ENCODE measurements at regions not wholly inside any gene's neighbourhood (a gene's known extent, or its start where the extent isn't known, plus 50 kb on each side); places are given as distances from the start of the nearest gene placed in this dataset.
"Not testable (repeated sequence)": the region's sequence is repeated elsewhere in the genome, so short reads cannot be mapped to it uniquely, and the experiment has no call there.

- no peak for DNase-seq
Observed at GRCh38 chr1:199862047-199862446, 165.5 kb upstream of the NR5A2 start.

GRCh38 chr1:199866210-199866617, 161.3 kb upstream of the NR5A2 start:
- DNase-seq, result no peak

GRCh38 chr1:199867601-199868000, 159.9 kb upstream of the NR5A2 start:
- DNase-seq, result peak; percentile 33

DNA sequence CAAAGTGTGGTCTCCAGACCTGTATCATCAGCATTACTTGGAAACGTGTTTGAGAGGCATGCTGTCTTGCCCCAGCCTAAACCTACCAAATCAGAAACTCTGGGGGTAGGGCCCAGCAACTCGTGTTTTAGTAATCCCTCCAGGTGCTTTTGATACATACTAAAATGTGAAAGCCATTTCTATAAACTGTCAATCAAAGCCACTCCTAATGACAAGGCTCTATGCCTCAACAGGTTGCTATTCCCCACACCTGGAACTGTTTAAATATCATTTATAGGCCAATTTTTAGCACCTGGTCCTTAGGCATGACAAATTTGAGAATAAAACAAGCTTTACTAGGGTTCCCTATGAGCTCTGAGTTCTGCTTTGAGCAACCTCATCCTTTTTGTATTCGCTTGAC, 158.7 kb upstream of the NR5A2 start:
- no peak for DNase-seq

- no peak for DNase-seq
Observed at GRCh38 chr1:199875337-199875736, 152.2 kb upstream of the NR5A2 start.

- no peak for DNase-seq
Observed at GRCh38 chr1:199875856-199876255, 151.7 kb upstream of the NR5A2 start.

DNA sequence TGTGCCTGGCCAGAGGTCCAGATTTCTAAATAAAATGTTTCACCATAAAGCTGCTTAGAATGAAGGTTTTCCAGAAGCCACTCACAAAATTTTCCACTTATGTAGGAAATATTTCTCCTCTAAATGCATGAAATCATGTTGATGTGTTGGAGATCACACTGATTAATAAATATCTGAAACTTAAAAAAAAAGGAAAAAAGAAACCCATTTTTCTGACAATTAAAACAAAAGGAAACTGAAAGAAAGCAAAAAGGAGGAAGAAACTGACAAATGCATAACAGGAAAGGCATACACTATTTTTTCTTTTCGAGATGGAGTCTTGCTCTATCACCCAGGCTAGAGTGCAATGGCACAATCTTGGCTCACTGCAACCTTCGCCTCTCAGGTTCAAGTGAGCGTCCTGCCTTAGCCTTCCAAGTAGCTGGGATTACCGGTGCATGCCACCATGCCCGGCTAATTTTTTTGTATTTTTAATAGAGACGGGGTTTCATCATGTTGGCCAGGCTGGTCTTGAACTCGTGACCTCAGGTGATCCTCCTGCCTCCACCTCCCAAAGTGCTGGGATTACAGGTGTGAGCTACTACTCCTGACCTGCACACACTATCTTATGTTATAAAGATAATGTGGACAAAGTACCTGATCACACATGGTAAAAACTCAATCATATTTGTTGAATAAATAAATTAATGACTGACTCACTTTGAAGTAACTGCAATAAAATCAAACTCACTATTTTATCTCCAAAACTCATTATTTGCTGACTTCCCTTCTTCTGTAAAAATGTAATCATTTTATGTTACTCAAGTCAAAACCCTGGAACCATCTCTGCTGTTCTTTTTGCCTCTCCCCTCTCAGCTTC, 149.8 kb upstream of the NR5A2 start:
- no peak for DNase-seq

GRCh38 chr1:199878823-199879222, 148.7 kb upstream of the NR5A2 start:
- no peak for DNase-seq

DNA sequence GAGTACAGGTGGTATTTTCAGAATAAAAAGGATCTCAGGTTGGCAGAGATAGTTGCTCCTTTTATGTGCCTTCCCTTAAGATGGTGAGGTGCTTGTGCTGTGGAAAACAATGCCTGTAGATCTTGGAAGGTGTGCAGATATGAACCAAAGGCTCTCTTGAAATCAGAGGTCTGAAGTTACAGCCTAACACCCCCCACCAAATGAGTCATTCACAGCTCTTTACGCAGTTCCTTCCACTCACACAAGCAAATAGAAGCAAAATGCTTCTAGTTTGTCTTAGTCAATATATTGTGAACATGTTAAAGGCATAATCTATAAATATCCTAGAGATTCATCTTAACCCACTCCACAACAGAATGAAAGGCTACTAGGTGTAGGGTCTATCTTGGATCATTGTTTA, 128.9 kb upstream of the NR5A2 start:
- DNase-seq, result peak; percentile 8

DNA sequence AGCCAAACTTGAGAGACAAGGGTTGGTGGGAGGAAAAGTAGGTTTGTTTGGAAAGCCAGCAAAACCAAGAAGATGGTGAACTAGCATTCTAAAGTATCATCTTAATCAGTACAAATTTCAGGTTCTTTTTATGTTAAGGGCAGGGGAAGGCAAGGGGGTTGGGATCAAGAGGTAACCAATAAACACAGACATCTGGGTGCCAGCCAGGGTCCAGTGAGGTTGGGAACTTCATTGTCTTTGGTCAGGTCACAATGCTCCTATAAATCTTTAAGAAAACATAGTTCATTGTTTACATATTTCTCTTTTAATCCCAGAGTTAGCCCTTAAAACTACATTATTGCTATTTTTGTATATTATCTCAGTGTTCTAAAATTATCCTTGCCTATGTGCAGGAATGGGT, 126.2 kb upstream of the NR5A2 start:
- DNase-seq, result no peak

- DNase-seq, result no peak
Observed at GRCh38 chr1:199907361-199907760, 120.1 kb upstream of the NR5A2 start.

DNA sequence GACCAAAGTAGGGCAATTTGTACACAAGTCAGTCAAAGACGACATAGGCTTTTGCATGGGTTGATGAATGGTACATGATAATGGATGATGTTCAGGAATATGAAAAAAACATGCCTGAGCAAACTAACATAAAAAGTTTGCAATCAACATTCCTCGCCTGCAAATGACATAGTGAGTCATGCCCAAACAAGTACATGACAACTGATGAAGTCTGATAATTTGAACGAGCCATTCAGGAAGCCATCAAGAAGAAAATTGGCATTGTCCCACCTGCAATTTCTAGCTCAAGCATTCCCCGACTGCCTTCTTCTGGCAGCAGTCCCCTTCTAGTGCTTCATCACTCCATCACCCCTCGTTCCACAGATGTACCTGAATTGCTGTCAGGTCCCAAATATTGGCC, 118.4 kb upstream of the NR5A2 start:
- no peak for DNase-seq

- DNase-seq, result no peak
Observed at GRCh38 chr1:199913318-199913717, 114.2 kb upstream of the NR5A2 start.

DNA sequence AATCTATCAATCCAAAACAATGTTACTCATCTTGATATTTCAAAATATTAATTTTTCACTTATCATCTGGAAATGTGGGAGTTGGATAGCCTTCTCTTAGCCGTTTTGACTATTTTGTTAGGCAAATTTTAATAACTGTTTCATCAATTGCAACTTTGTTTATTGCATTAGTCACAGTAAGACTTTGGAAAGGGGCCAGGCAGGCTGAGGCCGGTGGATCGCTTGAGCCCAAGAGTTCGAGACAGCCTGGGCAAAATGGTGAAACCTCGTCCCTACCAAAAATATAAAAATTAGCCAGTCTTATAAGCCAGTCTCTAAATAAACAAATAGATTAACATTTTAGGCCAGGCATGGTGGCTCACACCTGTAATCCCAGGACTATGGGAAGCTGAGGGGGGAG, 113.0 kb upstream of the NR5A2 start:
- DNase-seq, result no peak

- DNase-seq, result no peak
Observed at GRCh38 chr1:199918196-199918769, 109.2 kb upstream of the NR5A2 start.

DNA sequence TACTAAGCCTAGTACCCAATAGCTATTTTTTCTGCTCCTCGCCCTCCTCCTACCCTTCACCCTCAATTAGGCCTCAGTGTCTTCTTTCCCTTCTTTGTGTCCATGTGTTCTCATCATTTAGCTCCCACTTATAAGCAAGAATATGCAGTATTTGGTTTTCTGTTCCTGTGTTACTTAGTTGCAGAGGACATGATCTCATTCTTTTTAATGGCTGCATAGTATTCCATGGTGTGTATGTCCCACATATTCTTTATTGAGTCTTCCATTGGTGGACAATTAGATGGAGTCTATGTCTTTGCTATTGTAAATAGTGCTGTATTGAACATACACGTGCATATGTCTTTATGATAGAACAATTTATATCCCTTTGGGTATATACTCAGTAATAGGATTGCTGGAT, 106.9 kb upstream of the NR5A2 start:
- DNase-seq, result no peak

GRCh38 chr1:199929556-199929955, 98.0 kb upstream of the NR5A2 start:
- DNase-seq, result no peak

- DNase-seq, result not testable (repeated sequence)
Observed at GRCh38 chr1:199930067-199930466, 97.4 kb upstream of the NR5A2 start.

DNA sequence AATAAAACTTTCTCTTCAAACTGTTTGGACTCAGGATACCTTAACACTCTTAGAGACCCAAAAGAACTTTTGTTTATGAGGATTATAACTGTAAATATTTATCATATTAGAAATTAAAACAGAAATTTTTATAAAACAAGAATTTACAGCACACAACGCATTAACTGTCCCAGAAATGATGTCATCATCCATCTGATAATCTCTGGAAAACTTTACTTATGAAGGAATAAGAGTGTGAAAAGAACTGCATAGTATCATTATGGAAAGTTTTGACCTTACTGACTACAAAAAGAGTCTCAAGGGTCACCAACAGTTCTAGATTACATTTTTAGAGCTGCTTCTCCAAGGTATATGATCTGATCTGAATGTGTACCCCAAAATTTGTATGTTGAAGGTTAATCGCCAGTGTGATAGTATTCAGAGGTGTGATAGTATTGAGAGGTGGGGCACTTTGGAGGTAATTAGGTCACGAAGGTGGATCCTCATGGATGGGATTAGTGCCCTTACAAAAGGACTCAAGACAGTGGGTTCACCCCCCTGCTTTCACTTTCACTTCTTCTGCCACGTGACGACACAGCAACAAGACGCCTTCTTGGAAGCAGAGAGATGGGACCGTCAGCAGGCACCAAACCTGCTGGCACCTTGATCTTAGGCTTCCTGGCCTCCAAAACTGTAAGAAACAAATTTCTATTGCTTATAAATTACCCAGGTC, 95.7 kb upstream of the NR5A2 start:
- peak; percentile 53 for DNase-seq

DNA sequence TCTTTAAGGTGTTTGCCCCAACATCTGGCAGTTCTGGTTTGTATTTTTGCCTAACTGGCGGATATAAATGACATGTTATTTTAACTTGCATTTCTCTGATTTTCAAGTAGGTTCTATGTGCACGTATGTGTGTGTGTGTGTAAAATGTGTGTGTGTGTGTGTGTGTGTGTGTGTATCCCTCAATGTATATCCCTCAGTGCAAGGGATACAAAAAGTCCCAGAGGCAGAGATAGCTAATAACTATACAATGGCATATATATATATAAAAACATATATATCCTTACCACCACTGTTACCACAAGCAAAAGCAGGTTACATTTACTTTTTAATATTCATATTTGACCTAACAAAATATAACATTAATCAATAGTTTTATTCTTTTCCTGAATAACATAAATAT, 95.0 kb upstream of the NR5A2 start:
- DNase-seq, result no peak

DNA sequence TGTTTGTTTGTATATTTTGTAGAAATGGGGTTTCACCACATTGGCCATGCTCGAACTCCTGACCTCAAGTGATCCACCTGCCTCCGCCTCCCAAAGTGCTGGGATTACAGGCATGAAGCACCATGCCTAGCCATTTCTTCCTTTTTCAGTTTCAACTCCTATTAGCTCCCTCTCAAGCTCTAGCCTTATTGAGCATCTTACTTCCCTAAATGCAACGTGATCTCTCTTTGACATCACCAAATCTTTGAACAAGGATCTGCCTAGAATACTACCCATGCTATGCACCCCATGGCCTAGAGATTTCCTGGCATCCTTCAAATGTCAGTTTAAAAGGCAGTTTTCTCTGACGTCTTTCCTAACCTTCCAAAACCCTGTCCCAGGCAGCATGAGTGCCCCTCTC, 91.1 kb upstream of the NR5A2 start:
- DNase-seq, result no peak

DNA sequence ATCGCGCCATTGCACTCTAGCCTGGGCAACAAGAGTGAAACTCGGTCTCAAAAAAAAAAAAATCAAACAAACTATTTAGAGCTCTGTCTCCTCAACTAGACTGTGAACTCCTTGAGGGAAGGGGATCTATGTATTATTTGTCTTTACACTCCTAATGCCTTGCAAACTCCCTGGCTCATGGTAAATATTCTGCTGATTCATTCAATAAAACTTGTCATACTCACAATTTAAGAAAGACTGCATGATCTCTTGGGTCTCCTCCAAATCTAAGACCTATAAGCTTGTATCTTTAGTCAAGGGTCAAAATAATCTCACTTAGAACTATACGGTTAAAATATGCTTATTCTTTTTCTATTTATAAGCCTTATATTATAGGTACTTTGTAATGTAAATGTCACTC, 90.3 kb upstream of the NR5A2 start:
- no peak for DNase-seq

DNA sequence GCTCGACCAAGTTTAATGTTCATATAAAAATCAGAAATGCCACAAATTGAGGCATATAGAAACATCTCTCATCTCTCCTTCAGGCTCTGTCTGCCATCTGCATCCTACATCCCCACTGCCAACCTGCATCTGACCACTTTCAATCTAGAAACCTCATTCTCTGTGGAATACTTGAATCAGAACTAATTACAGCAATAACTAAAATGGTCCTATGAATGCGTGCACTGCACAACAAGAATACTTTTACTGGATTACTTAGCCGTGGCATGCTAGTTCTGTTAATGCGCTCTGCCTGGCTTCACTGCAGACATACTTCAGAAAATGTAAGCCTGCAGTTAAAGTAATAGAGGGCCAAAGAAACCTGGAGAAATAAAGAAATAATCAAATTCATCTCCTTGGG, 89.8 kb upstream of the NR5A2 start:
- no peak for DNase-seq

- no peak for DNase-seq
Observed at GRCh38 chr1:199944986-199945385, 82.5 kb upstream of the NR5A2 start.
